EL (cell line): ENCODE measurements at regions not wholly inside any gene's neighbourhood (a gene's known extent, or its start where the extent isn't known, plus 50 kb on each side); places are given as distances from the start of the nearest gene placed in this dataset.

Source experiments
- DNase-seq: peaks from one replicate; pipeline ENCODE4 v3.0.0-alpha.2; 2016

GRCh38 chr22:19663821-19664355, 50.4 kb upstream of the SEPTIN5 start:
- DNase-seq = peak; percentile 28

- no peak for DNase-seq
These were observed 49.9 kb upstream of the SEPTIN5 start for GRCh38 chr22:19664406-19664805.
